A673 (cell line): ENCODE measurements at regions not wholly inside any gene's neighbourhood (a gene's known extent, or its start where the extent isn't known, plus 50 kb on each side); places are given as distances from the start of the nearest gene placed in this dataset.

ENCODE experiments used
- EZH2 ChIP-seq: fragments of 200-600 bp; sonication (generic); IDR thresholded peaks from 2 replicates; pipeline ENCODE4 v1.6.1; 2017; ENCODE audit warnings: borderline replicate concordance, low read depth, mild to moderate bottlenecking, mixed read lengths, antibody characterized with exemption, low read length; ENCODE audit not compliant: poor library complexity, severe bottlenecking
- TF ChIP-seq, protein P1 (sequence below): fragments of 300-800, 200-600 bp; sonication (generic); conservative IDR thresholded peaks from 2 replicates; pipeline ENCODE4 v1.5.1; 2017; ENCODE audit warnings: low read depth, mild to moderate bottlenecking, antibody characterized with exemption, low read length, moderate library complexity, mixed read lengths

- TF ChIP-seq EZH2: no peak
- TF ChIP-seq, protein P1, sequence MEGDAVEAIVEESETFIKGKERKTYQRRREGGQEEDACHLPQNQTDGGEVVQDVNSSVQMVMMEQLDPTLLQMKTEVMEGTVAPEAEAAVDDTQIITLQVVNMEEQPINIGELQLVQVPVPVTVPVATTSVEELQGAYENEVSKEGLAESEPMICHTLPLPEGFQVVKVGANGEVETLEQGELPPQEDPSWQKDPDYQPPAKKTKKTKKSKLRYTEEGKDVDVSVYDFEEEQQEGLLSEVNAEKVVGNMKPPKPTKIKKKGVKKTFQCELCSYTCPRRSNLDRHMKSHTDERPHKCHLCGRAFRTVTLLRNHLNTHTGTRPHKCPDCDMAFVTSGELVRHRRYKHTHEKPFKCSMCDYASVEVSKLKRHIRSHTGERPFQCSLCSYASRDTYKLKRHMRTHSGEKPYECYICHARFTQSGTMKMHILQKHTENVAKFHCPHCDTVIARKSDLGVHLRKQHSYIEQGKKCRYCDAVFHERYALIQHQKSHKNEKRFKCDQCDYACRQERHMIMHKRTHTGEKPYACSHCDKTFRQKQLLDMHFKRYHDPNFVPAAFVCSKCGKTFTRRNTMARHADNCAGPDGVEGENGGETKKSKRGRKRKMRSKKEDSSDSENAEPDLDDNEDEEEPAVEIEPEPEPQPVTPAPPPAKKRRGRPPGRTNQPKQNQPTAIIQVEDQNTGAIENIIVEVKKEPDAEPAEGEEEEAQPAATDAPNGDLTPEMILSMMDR: no peak
These were observed 213.9 kb downstream of the CBLN1 start for GRCh38 chr16:49067776-49068175.
